HUES64 (cell line): ENCODE measurements at regions not wholly inside any gene's neighbourhood (a gene's known extent, or its start where the extent isn't known, plus 50 kb on each side); places are given as distances from the start of the nearest gene placed in this dataset.
A peak's percentile ranks its signal among the peaks of the same experiment; 100 is the strongest.
"Not testable (repeated sequence)": the region's sequence is repeated elsewhere in the genome, so short reads cannot be mapped to it uniquely, and the experiment has no call there.

Experiments used
- H3K27ac ChIP-seq: 2 replicates; pipeline ENCODE4 v1.7.0; 2013; ENCODE audit warnings: low read depth, low read length, inconsistent platforms
- H3K27me3 ChIP-seq: 2 replicates; pipeline ENCODE4 v1.6.1; 2013; ENCODE audit warnings: mild to moderate bottlenecking, low read length; ENCODE audit not compliant: insufficient read depth
- H3K36me3 ChIP-seq: 2 replicates; pipeline ENCODE4 v1.6.1; 2013; ENCODE audit warnings: mild to moderate bottlenecking, low read length; ENCODE audit not compliant: insufficient read depth
- H3K4me1 ChIP-seq: 2 replicates; pipeline ENCODE4 v1.6.1; 2013; ENCODE audit warnings: mild to moderate bottlenecking, low read length, moderate library complexity; ENCODE audit not compliant: insufficient read depth
- H3K4me3 ChIP-seq: 2 replicates; pipeline ENCODE4 v1.5.1; 2013; ENCODE audit warnings: mild to moderate bottlenecking, low read length, moderate library complexity
- H3K9ac ChIP-seq: 2 replicates; pipeline ENCODE4 v1.6.1; 2013; ENCODE audit warnings: mild to moderate bottlenecking, low read depth, low read length
- H3K9me3 ChIP-seq: 2 replicates; pipeline ENCODE4 v1.6.1; 2013; ENCODE audit warnings: low read depth, low read length; ENCODE audit not compliant: insufficient read depth
- WGBS: fragments of 150-250, 120-280 bp; methylation state at CpG from one replicate; pipeline ENCODE4 v1.1.7; 2013; ENCODE audit warnings: missing lambda C conversion rate; 5-methylcytosine and 5-hydroxymethylcytosine counted together

DNA sequence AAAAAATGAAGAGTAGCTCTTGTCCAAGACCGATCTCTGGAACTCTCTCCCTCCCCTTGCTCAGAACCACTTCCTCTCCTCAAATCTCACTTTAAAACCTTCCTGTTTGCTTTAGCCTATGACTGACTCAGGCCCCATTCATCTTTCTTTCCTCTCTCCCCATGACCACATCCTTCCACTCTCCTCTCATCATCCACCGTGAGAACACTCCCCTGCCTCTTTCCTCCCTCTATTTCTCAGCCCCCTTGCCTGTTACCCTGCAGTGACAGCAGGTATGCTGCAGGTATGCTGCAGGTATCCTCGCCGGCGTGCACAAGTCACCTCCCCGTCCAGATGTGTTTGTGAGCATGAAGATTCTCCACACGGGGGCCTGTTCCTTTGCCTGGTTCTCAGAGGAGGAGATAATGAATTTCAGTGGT is 505.3 kb downstream of the CCDC171 start:
- Histone ChIP-seq H3K27me3 (no peaks in the 10 kb centered on the region), H3K36me3 (no peaks in the 10 kb centered on the region), H3K9ac (no peak overlapping the region), H3K9me3 (no peaks in the 10 kb centered on the region), H3K27ac (no peak overlapping the region), H3K4me3 (no peak overlapping the region), H3K4me1 (peaks cover 24% of the 10 kb centered on the region)
- 78% methylated on average over 7 of the region's 7 CpGs for WGBS

DNA sequence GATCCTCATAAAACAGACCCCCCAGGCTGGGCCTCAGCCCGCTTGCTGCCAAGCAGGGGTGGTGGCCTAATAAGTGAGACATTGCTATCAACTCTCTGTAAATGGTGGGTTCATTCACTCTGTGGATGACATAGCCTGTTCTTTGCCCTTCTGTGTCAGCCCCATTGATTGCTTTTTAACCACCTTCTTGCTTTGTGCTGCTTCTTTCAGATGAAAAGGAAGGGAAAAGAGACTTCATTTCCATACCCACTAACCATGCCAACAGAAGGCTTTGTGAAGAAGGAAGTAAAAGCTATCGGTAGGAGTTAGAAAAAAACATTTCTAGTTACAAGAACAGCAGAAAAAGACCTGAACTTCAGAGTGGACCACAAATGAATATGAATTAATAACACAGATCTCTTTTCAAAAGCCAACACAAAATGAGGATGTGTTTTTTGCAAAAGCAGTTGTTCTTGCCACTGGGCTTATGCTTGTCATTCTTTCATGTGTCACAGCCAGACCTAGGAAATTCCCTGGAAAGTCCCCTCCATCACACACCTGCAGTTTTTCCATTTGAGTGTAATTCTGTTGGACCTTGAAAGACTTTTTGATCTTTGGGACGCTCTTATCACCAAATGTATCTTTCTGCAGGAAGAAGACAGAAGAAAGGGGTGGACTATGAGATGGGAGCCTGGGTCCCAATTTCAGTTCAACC is 507.7 kb downstream of the CCDC171 start:
- Histone ChIP-seq H3K9me3 (no peaks in the 10 kb centered on the region), H3K27ac (peak overlapping the region; percentile 10; the same call in 1 of the 2 replicates), H3K4me3 (no peak overlapping the region), H3K27me3 (no peaks in the 10 kb centered on the region), H3K36me3 (no peaks in the 10 kb centered on the region), H3K4me1 (peaks cover 24% of the 10 kb centered on the region), H3K9ac (no peak overlapping the region)
- 66% methylated on average over 2 of the region's 3 CpGs for WGBS

DNA sequence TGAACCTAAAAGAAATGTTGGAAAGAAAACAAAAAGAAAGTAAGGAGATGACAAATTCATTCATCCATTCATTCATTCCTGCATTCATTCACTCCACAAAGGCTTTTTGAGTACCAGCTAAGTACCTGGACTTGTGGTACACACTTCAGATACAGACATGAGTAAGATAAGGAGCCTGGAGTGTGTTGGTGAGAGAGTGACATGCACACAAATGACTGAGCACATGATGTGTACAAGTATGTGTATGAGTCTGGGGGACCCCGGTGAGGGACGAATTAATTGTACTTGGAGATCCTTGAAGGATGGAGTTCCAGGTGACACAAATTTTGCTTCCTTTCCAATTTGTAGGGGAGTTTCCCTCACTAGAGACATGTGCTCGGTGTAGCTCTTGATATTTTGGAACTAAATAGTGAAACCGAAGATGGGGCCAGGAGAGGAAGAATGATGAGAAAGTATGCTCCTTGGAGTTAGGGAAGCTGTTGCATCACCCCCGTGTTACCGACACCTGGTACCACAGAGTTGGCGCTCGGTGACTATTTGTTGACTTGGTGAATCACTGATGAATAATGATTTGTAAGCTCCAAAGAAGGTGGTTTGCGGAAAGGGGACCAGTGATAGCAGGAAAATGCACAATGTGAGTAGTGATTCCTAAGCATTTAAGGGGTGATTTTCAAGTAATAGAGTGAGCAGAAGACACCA is 509.8 kb downstream of the CCDC171 start:
- H3K9me3 ChIP-seq = no peaks in the 10 kb centered on the region
- no peaks in the 10 kb centered on the region for H3K36me3 ChIP-seq
- WGBS = 93% methylated on average over 9 of the region's 9 CpGs
- no peak overlapping the region for H3K9ac ChIP-seq
- H3K4me3 ChIP-seq = no peak overlapping the region
- peaks cover 24% of the 10 kb centered on the region for H3K4me1 ChIP-seq
- no peaks in the 10 kb centered on the region for H3K27me3 ChIP-seq
- no peak overlapping the region for H3K27ac ChIP-seq

DNA sequence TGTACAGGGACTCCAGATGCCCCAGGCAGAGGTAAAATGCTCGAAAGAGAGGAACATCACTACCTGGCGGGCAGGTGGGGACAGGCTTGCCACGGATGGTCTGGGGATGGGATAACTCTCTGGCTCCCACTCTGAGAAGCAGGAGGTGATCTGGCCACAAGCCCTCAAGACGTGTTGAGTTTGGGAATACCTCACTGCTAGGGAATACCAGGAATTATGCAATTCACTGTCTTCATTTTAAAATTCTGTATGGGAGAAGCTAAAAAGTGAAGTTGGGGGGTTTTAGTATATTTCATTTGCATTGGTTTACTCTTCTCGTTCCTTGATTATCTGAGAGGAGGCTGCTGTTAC is 510.4 kb downstream of the CCDC171 start:
- WGBS = 97% methylated on average over 5 of the region's 5 CpGs
- Histone ChIP-seq H3K9ac (no peak overlapping the region), H3K9me3 (no peaks in the 10 kb centered on the region), H3K4me1 (peaks cover 20% of the 10 kb centered on the region), H3K27me3 (no peaks in the 10 kb centered on the region), H3K27ac (no peak overlapping the region), H3K36me3 (no peaks in the 10 kb centered on the region), H3K4me3 (no peak overlapping the region)

DNA sequence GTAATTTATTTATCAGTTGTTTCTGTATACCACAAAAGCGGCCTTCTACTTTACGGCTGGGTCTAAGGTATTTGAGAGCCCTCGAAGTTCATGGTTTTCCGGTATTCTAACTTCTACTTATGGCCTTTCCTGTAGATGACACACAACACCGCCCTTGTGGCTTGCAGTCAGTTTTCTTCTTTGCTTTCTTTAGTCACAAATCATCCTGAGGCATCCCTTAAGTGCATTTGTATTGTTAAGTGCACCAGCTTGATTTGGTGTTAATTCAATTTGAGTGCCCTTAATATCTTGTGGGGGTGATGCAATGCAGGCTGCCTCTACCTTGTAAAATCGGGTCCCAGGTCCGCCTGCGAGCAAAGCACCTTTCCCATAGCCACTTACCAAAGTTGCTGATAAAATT is 511.9 kb downstream of the CCDC171 start:
- no peak overlapping the region for H3K4me3 ChIP-seq
- no peaks in the 10 kb centered on the region for H3K9me3 ChIP-seq
- peaks cover 18% of the 10 kb centered on the region for H3K4me1 ChIP-seq
- H3K9ac ChIP-seq = no peak overlapping the region
- 89% methylated on average over 8 of the region's 8 CpGs for WGBS
- no peaks in the 10 kb centered on the region for H3K36me3 ChIP-seq
- no peaks in the 10 kb centered on the region for H3K27me3 ChIP-seq
- no peak overlapping the region for H3K27ac ChIP-seq

DNA sequence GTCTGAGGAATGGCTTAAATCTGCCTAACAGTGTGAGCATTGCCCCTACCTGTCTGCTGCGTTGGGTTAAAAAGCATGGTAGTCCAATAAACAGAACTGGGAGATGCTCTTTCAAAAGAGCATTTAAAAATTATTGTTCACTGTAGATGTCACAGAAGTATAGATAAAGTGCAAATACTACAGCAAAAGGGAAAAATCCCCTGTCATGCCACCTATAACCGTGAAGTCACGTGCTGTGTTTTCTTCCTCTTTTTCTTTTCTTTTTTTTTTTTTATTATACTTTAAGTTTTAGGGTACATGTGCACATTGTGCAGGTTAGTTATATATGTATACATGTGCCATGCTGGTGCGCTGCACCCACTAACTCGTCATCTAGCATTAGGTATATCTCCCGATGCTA is 513.4 kb downstream of the CCDC171 start:
- H3K36me3 ChIP-seq, H3K27ac ChIP-seq, H3K27me3 ChIP-seq, H3K9ac ChIP-seq, H3K4me1 ChIP-seq, H3K9me3 ChIP-seq, H3K4me3 ChIP-seq: not testable (repeated sequence)
- WGBS = 95% methylated on average over 1 of the region's 6 CpGs

DNA sequence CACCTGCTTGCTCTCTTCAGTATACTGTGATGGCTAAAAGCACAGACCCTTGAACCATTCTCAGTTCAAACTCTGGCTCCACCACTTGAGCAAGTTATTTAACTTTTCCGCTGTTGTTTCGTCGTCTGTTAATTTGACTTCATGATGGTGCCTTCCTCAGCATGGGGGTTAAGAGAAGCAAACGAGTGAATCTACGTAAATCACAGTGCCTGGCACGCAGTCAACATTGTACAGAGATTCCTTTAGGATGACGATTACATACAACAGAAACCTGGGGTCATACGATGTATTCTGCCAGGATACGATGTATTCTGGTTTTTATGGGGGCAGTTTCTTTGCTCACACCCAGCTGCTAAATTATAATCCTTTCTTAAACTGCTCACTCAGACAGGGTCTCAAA is 515.6 kb downstream of the CCDC171 start:
- H3K27me3 ChIP-seq = no peaks in the 10 kb centered on the region
- H3K9me3 ChIP-seq = no peaks in the 10 kb centered on the region
- no peak overlapping the region for H3K27ac ChIP-seq
- H3K4me1 ChIP-seq = peaks cover 7% of the 10 kb centered on the region; the same call in 1 of the 2 replicates
- H3K4me3 ChIP-seq = no peak overlapping the region
- no peak overlapping the region for H3K9ac ChIP-seq
- no peaks in the 10 kb centered on the region for H3K36me3 ChIP-seq
- 97% methylated on average over 9 of the region's 9 CpGs for WGBS

DNA sequence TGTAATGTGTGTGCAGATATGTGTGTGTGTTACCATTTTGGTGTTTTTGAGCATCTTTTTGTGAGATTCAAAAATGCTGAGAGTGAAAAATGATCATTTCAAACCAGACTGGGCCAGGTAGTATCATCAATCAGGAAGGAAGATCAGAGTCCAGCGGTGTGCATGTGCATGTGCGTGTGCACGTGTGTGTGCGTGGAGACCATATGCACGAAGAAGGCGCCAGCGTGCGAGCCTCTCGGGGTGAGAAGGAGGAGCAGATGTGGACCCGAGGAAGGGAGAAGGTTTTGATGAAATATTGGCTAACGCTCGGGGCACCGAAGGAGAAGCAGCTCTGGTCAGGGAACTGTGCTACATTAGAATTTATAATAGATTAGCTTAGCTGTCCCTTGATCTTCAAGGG is 516.4 kb downstream of the CCDC171 start:
- H3K4me1 ChIP-seq = peaks cover 7% of the 10 kb centered on the region; the same call in 1 of the 2 replicates
- no peak overlapping the region for H3K4me3 ChIP-seq
- H3K9me3 ChIP-seq = no peaks in the 10 kb centered on the region
- WGBS = 96% methylated on average over 13 of the region's 13 CpGs
- H3K27me3 ChIP-seq = no peaks in the 10 kb centered on the region
- H3K9ac ChIP-seq = no peak overlapping the region
- H3K36me3 ChIP-seq = no peaks in the 10 kb centered on the region
- H3K27ac ChIP-seq = no peak overlapping the region

DNA sequence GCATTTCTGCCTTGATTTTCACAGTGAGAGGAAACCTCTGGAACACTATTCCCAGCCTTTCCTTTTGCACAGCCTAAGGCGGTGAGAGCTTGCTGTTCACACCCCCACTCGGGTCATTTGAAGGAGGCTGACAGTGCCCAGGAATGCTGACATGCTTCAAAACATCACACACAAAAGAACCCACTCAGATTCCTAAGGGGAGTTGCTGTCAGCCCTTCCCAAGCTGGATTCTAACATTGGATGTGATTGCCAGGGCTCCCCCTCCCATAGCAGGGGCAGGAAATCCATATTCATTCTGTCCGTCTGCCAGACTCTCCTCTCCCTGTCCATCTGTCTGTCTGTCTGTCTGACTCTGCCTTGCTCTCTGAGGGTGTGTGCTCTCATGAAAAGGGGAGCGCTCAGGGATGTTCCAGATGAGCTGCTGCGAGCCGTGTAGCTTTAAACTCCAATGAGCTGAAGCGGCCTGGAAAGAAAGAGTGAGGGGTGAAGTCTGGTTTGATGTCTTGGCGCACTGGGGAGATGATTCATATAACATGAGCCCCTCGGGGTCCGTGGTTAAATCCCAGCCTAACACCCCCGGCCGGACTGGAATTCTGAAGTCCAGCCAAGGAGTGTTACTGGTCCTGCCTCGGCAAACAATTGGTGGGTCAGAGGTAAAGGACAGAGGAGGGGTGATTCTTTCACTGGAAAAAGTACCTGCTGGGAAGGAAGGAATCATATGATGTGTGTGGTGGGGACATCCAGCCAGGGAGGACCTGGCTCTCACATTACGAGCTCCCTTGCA is 517.0 kb downstream of the CCDC171 start:
- Histone ChIP-seq H3K36me3 (no peaks in the 10 kb centered on the region), H3K4me3 (no peak overlapping the region), H3K9me3 (no peaks in the 10 kb centered on the region), H3K27ac (no peak overlapping the region), H3K4me1 (peaks cover 7% of the 10 kb centered on the region; the same call in 1 of the 2 replicates), H3K9ac (no peak overlapping the region), H3K27me3 (no peaks in the 10 kb centered on the region)
- 89% methylated on average over 14 of the region's 14 CpGs for WGBS

DNA sequence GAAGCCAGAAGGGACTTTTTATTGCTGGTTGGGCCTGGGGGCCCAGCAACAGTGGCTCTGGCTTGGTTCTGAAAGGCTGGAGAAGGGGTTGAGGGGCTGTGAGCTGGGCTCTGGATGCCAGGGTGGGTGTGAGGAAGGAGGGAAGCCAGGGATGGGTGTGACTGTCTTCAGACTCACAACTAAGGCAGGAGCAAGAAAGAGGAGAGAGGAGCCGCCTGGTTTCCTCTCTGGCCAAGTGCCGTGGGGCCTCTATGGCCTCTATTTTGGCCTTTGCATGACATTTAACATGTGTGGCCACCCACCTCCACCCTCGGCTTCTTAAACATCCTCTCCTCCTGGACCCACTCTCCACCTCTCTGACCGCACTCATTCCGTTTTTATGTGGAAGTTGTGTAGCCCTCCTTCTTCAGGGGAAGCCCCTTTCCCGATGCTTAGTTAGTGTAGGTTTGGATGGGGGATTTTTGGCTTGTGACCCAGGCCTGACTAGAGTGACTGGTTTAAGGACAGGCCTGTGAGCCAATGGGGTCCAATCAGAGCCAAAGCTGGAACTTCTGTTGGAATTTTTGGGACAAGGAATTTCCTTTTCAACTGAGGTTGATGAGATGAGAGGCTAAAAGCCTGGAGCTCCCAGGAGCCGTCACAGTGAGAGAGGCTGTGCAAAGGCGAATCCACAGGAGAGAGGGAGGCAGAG is 517.8 kb downstream of the CCDC171 start:
- peaks cover 7% of the 10 kb centered on the region; the same call in 1 of the 2 replicates for H3K4me1 ChIP-seq
- 85% methylated on average over 8 of the region's 8 CpGs for WGBS
- no peak overlapping the region for H3K4me3 ChIP-seq
- H3K27me3 ChIP-seq = no peaks in the 10 kb centered on the region
- H3K27ac ChIP-seq = no peak overlapping the region
- H3K9ac ChIP-seq = no peak overlapping the region
- H3K36me3 ChIP-seq = no peaks in the 10 kb centered on the region
- no peaks in the 10 kb centered on the region for H3K9me3 ChIP-seq

DNA sequence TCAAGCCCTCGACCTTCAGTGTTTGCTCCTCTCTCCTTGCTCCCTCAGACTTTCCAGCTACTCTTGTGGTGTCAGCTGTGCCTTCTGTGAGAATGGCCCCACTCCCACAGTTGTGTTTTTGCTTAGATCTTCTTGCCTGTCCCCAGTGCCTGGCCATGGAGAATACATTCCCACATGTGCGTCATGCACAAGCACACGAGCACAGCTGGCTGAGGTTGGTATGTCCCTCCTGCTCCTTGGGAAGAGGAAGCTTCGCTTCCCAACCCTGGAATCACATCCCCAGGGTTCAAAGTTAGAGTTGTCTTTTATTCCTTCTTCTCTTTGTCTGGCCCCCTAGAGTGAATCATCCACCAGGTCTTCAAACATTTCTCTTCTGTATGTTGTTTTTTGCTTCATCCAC is 518.6 kb downstream of the CCDC171 start:
- H3K4me1 ChIP-seq = peaks cover 7% of the 10 kb centered on the region; the same call in 1 of the 2 replicates
- WGBS = 88% methylated on average over 4 of the region's 4 CpGs
- H3K9me3 ChIP-seq = no peaks in the 10 kb centered on the region
- H3K27me3 ChIP-seq = no peaks in the 10 kb centered on the region
- no peak overlapping the region for H3K27ac ChIP-seq
- no peak overlapping the region for H3K9ac ChIP-seq
- H3K36me3 ChIP-seq = no peaks in the 10 kb centered on the region
- no peak overlapping the region for H3K4me3 ChIP-seq
